ENCODE measurements at regions not wholly inside any gene's neighbourhood (a gene's known extent, or its start where the extent isn't known, plus 50 kb on each side); places are given as distances from the start of the nearest gene placed in this dataset.

GRCh38 chr3:159497361-159497760, 491.3 kb upstream of the IL12A start:
- TF ChIP-seq CTCF (IDR thresholded peaks at IDR 0.05; ENCODE audit: insufficient read depth in 1 of 2, low read depth in 1 of 2, low read length in 1 of 2, severe bottlenecking in 1 of 2, unreplicated experiment in 1 of 2) = no peak
- Mint-ChIP-seq H3K36me3 (ENCODE audit: insufficient read depth, unreplicated experiment) (no peaks in the 10 kb centered on the region), H3K27me3 (ENCODE audit: insufficient read depth, unreplicated experiment) (peaks cover 8% of the 10 kb centered on the region), H3K4me1 (ENCODE audit: low read depth, unreplicated experiment) (no peaks in the 10 kb centered on the region), H3K4me3 (ENCODE audit: unreplicated experiment) (no peak overlapping the region), H3K27ac (ENCODE audit: unreplicated experiment) (no peak overlapping the region), H3K9me3 (ENCODE audit: unreplicated experiment) (no peaks in the 10 kb centered on the region)
- H3K36me3 ChIP-seq (ENCODE audit: control insufficient read depth, insufficient read depth, low read length) = no peaks in the 10 kb centered on the region
- intact Hi-C loops (cut with micrococcal nuclease; ENCODE audit: unreplicated experiment) = no loop called here
- no peak overlapping the region for H3K4me3 ChIP-seq (ENCODE audit: low read depth, low read length)
- H3K4me1 ChIP-seq = no peaks in the 10 kb centered on the region
- ChIA-PET CTCF (no interaction called here), POLR2A (no interaction called here)
- no peaks in the 10 kb centered on the region for H3K27me3 ChIP-seq (replicated peaks; ENCODE audit: control insufficient read depth, insufficient read depth, low read length)
- no peaks in the 10 kb centered on the region for H3K9me3 ChIP-seq
- DNase-seq = no peak
- BruUV-seq (replicated peaks) = no TSS peak

GRCh38 chr3:159499031-159499793, 489.4 kb upstream of the IL12A start:
- ChIA-PET CTCF (no interaction called here), POLR2A (no interaction called here)
- H3K27me3 Mint-ChIP-seq (ENCODE audit: insufficient read depth, unreplicated experiment) = peaks cover under 1% of the 10 kb centered on the region

GRCh38 chr3:159501029-159501428, 487.6 kb upstream of the IL12A start:
- ChIA-PET CTCF (no interaction called here), POLR2A (no interaction called here)
- H3K4me1 Mint-ChIP-seq (ENCODE audit: low read depth, unreplicated experiment) = no peaks in the 10 kb centered on the region
- BruUV-seq (replicated peaks) = no TSS peak
- Histone ChIP-seq H3K9me3 (no peaks in the 10 kb centered on the region), H3K4me3 (ENCODE audit: low read depth, low read length) (no peak overlapping the region), H3K27me3 (replicated peaks; ENCODE audit: control insufficient read depth, insufficient read depth, low read length) (no peaks in the 10 kb centered on the region), H3K36me3 (ENCODE audit: control insufficient read depth, insufficient read depth, low read length) (no peaks in the 10 kb centered on the region), H3K4me1 (no peaks in the 10 kb centered on the region)
- intact Hi-C loops (cut with micrococcal nuclease; ENCODE audit: unreplicated experiment) = no loop called here
- no peaks in the 10 kb centered on the region for H3K9me3 Mint-ChIP-seq (ENCODE audit: unreplicated experiment)
- DNase-seq = no peak
- no peak for TF ChIP-seq CTCF (IDR thresholded peaks at IDR 0.05; ENCODE audit: insufficient read depth in 1 of 2, low read depth in 1 of 2, low read length in 1 of 2, severe bottlenecking in 1 of 2, unreplicated experiment in 1 of 2)
- H3K36me3 Mint-ChIP-seq (ENCODE audit: insufficient read depth, unreplicated experiment) = no peaks in the 10 kb centered on the region
- H3K4me3 Mint-ChIP-seq (ENCODE audit: unreplicated experiment) = no peak overlapping the region
- no peak overlapping the region for H3K27ac Mint-ChIP-seq (ENCODE audit: unreplicated experiment)
- H3K27me3 Mint-ChIP-seq (ENCODE audit: insufficient read depth, unreplicated experiment) = no peaks in the 10 kb centered on the region

More at GRCh38 chr3:159499031-159499793, 489.4 kb upstream of the IL12A start:
- no peak for TF ChIP-seq CTCF (IDR thresholded peaks at IDR 0.05; ENCODE audit: insufficient read depth in 1 of 2, low read depth in 1 of 2, low read length in 1 of 2, severe bottlenecking in 1 of 2, unreplicated experiment in 1 of 2)
- no peak overlapping the region for H3K4me3 Mint-ChIP-seq (ENCODE audit: unreplicated experiment)
- Histone ChIP-seq H3K9me3 (no peaks in the 10 kb centered on the region), H3K27me3 (replicated peaks; ENCODE audit: control insufficient read depth, insufficient read depth, low read length) (no peaks in the 10 kb centered on the region), H3K36me3 (ENCODE audit: control insufficient read depth, insufficient read depth, low read length) (no peaks in the 10 kb centered on the region), H3K4me1 (no peaks in the 10 kb centered on the region), H3K4me3 (ENCODE audit: low read depth, low read length) (no peak overlapping the region)
- H3K9me3 Mint-ChIP-seq (ENCODE audit: unreplicated experiment) = no peaks in the 10 kb centered on the region
- intact Hi-C loops (cut with micrococcal nuclease; ENCODE audit: unreplicated experiment) = no loop called here
- no peak overlapping the region for H3K27ac Mint-ChIP-seq (ENCODE audit: unreplicated experiment)
- H3K4me1 Mint-ChIP-seq (ENCODE audit: low read depth, unreplicated experiment) = no peaks in the 10 kb centered on the region
- no TSS peak for BruUV-seq (replicated peaks)
- H3K36me3 Mint-ChIP-seq (ENCODE audit: insufficient read depth, unreplicated experiment) = no peaks in the 10 kb centered on the region
- DNase-seq = no peak
